Liver (tissue), 3 donors: ENCODE measurements at regions not wholly inside any gene's neighbourhood (a gene's known extent, or its start where the extent isn't known, plus 50 kb on each side); places are given as distances from the start of the nearest gene placed in this dataset.
"Not testable (repeated sequence)": the region's sequence is repeated elsewhere in the genome, so short reads cannot be mapped to it uniquely, and the experiment has no call there.

Experiments
- EGR1 ChIP-seq, 2 donors: IDR thresholded peaks; 2 replicates each; pipeline ENCODE4 v1.6.1; 2016 to 2018; ENCODE audit warnings: antibody characterized with exemption in 2 of 2, low read depth in 2 of 2
- FOXA1 ChIP-seq: IDR thresholded peaks from 2 replicates; pipeline ENCODE4 v1.6.1; 2016; ENCODE audit warnings: antibody characterized with exemption
- GABPA ChIP-seq, 2 donors: IDR thresholded peaks in 1 of 2; conservative IDR thresholded peaks in 1 of 2; 2 replicates each; pipeline ENCODE4 v1.6.1; 2016; ENCODE audit warnings: antibody characterized with exemption in 2 of 2, mild to moderate bottlenecking in 1 of 2, moderate library complexity in 1 of 2
- JUND ChIP-seq, 2 donors: IDR thresholded peaks; 2 replicates each; pipeline ENCODE4 v1.6.1; 2016; ENCODE audit warnings: antibody characterized with exemption in 2 of 2
- TAF1 ChIP-seq: conservative IDR thresholded peaks from 2 replicates; pipeline ENCODE4 v1.6.1; 2016; ENCODE audit warnings: antibody characterized with exemption, mild to moderate bottlenecking
- YY1 ChIP-seq: IDR thresholded peaks from 2 replicates; pipeline ENCODE4 v1.6.1; 2016; ENCODE audit warnings: antibody characterized with exemption, mild to moderate bottlenecking
- TF ChIP-seq, protein P1 (sequence below): fragments of 150-350 bp; IDR thresholded peaks from 2 replicates; pipeline ENCODE4 v1.5.1; 2017; ENCODE audit warnings: improper control_type of control experiment, low read depth, low read length; ENCODE audit not compliant: missing input control
- TF ChIP-seq, protein P2 (sequence below): IDR thresholded peaks from 2 replicates; pipeline ENCODE4 v1.6.1; 2016; ENCODE audit warnings: antibody characterized with exemption, mild to moderate bottlenecking
- TF ChIP-seq, protein P3 (sequence below): IDR thresholded peaks from 2 replicates; pipeline ENCODE4 v1.6.1; 2016; ENCODE audit warnings: antibody characterized with exemption
- TF ChIP-seq, protein P4 (sequence below): IDR thresholded peaks from 2 replicates; pipeline ENCODE4 v1.6.1; 2016; ENCODE audit warnings: antibody characterized with exemption
- TF ChIP-seq, protein P5 (sequence below): IDR thresholded peaks from 2 replicates; pipeline ENCODE4 v1.6.1; 2016; ENCODE audit warnings: antibody characterized with exemption
- donor health status: healthy.
- donor health status: healthy.

DNA sequence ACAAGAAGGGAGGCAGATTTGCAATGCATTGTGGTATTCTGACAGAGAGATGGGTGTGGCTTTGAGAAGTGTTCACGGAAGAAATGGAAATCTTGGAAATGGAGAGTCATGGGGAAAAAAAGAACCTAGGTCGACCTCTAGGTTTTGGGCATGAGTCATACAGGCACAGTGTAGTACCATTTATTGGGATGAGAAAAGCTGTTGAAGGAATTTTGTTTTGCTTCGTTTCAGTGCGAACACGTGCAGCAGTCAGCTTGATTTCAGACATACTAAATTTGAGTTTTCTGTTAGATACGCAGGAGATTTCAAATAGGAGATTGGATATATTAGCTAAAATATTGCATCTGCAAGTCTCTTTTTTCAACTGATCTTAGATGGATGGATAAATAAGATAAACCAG, 119.8 kb upstream of the ZNG1F start:
- TF ChIP-seq, protein P1, sequence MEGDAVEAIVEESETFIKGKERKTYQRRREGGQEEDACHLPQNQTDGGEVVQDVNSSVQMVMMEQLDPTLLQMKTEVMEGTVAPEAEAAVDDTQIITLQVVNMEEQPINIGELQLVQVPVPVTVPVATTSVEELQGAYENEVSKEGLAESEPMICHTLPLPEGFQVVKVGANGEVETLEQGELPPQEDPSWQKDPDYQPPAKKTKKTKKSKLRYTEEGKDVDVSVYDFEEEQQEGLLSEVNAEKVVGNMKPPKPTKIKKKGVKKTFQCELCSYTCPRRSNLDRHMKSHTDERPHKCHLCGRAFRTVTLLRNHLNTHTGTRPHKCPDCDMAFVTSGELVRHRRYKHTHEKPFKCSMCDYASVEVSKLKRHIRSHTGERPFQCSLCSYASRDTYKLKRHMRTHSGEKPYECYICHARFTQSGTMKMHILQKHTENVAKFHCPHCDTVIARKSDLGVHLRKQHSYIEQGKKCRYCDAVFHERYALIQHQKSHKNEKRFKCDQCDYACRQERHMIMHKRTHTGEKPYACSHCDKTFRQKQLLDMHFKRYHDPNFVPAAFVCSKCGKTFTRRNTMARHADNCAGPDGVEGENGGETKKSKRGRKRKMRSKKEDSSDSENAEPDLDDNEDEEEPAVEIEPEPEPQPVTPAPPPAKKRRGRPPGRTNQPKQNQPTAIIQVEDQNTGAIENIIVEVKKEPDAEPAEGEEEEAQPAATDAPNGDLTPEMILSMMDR: not testable (repeated sequence)
- TF ChIP-seq, protein P2, sequence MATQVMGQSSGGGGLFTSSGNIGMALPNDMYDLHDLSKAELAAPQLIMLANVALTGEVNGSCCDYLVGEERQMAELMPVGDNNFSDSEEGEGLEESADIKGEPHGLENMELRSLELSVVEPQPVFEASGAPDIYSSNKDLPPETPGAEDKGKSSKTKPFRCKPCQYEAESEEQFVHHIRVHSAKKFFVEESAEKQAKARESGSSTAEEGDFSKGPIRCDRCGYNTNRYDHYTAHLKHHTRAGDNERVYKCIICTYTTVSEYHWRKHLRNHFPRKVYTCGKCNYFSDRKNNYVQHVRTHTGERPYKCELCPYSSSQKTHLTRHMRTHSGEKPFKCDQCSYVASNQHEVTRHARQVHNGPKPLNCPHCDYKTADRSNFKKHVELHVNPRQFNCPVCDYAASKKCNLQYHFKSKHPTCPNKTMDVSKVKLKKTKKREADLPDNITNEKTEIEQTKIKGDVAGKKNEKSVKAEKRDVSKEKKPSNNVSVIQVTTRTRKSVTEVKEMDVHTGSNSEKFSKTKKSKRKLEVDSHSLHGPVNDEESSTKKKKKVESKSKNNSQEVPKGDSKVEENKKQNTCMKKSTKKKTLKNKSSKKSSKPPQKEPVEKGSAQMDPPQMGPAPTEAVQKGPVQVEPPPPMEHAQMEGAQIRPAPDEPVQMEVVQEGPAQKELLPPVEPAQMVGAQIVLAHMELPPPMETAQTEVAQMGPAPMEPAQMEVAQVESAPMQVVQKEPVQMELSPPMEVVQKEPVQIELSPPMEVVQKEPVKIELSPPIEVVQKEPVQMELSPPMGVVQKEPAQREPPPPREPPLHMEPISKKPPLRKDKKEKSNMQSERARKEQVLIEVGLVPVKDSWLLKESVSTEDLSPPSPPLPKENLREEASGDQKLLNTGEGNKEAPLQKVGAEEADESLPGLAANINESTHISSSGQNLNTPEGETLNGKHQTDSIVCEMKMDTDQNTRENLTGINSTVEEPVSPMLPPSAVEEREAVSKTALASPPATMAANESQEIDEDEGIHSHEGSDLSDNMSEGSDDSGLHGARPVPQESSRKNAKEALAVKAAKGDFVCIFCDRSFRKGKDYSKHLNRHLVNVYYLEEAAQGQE: not testable (repeated sequence)
- not testable (repeated sequence) for TF ChIP-seq FOXA1; EGR1 (IDR thresholded peaks at IDR 0.05; ENCODE audit: low read depth in 2 of 2); TAF1; YY1; JUND (IDR thresholded peaks at IDR 0.05); GABPA (IDR thresholded peaks at IDR 0.05 in 1 of 2, conservative IDR thresholded peaks at IDR 0.05 in 1 of 2)
- TF ChIP-seq, protein P3, sequence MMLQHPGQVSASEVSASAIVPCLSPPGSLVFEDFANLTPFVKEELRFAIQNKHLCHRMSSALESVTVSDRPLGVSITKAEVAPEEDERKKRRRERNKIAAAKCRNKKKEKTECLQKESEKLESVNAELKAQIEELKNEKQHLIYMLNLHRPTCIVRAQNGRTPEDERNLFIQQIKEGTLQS: not testable (repeated sequence)
- TF ChIP-seq, protein P4, sequence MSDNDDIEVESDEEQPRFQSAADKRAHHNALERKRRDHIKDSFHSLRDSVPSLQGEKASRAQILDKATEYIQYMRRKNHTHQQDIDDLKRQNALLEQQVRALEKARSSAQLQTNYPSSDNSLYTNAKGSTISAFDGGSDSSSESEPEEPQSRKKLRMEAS: not testable (repeated sequence)
- TF ChIP-seq, protein P5, sequence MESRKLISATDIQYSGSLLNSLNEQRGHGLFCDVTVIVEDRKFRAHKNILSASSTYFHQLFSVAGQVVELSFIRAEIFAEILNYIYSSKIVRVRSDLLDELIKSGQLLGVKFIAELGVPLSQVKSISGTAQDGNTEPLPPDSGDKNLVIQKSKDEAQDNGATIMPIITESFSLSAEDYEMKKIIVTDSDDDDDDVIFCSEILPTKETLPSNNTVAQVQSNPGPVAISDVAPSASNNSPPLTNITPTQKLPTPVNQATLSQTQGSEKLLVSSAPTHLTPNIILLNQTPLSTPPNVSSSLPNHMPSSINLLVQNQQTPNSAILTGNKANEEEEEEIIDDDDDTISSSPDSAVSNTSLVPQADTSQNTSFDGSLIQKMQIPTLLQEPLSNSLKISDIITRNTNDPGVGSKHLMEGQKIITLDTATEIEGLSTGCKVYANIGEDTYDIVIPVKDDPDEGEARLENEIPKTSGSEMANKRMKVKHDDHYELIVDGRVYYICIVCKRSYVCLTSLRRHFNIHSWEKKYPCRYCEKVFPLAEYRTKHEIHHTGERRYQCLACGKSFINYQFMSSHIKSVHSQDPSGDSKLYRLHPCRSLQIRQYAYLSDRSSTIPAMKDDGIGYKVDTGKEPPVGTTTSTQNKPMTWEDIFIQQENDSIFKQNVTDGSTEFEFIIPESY: not testable (repeated sequence)
